ENCODE measurements at regions not wholly inside any gene's neighbourhood (a gene's known extent, or its start where the extent isn't known, plus 50 kb on each side); places are given as distances from the start of the nearest gene placed in this dataset.

- intact Hi-C loops (cut with DNase I; ENCODE audit: low total_unique reads), result no loop called here
- 68 to 83% (median 79%) methylated on average over 5 of the region's 5 CpGs for WGBS, 5 donors
- Histone ChIP-seq H3K27me3 (replicated peaks in 1 of 7) (peaks cover 0 to 26% (median 0%) of the 10 kb centered on the region in 7 donors), H3K27ac (no peak overlapping the region), H3K4me1 (peaks cover 0 to 6% (median 0%) of the 10 kb centered on the region in 6 donors), H3K4me3 (no peak overlapping the region), H3K9me3 (no peaks in the 10 kb centered on the region), H3K36me3 (no peaks in the 10 kb centered on the region)
- no peak for DNase-seq
- TF ChIP-seq POLR2AphosphoS5 (IDR thresholded peaks at IDR 0.05), result no peak
- no peak for TF ChIP-seq CTCF (IDR thresholded peaks at IDR 0.05 in 8 of 11, conservative IDR thresholded peaks at IDR 0.05 in 3 of 11)
- TF ChIP-seq POLR2A (IDR thresholded peaks at IDR 0.05), result no peak
These were observed 54.5 kb upstream of the CTNNA1 start for GRCh38 chr5:138698713-138699112.

- H3K36me3 ChIP-seq, result no peaks in the 10 kb centered on the region
- DNase-seq, result no peak
- H3K27me3 ChIP-seq (replicated peaks in 1 of 7), result peaks cover 0 to 18% (median 0%) of the 10 kb centered on the region in 7 donors
- no peaks in the 10 kb centered on the region for H3K9me3 ChIP-seq
- H3K4me3 ChIP-seq, result no peak overlapping the region
- peaks cover 0 to 6% (median 0%) of the 10 kb centered on the region in 6 donors for H3K4me1 ChIP-seq
- 82 to 93% (median 90%) methylated on average over 7 of the region's 7 CpGs for WGBS, 5 donors
- no peak overlapping the region for H3K27ac ChIP-seq
- intact Hi-C loops (cut with DNase I; ENCODE audit: low total_unique reads), result no loop called here
- TF ChIP-seq CTCF (IDR thresholded peaks at IDR 0.05 in 8 of 11, conservative IDR thresholded peaks at IDR 0.05 in 3 of 11) (no peak), POLR2A (IDR thresholded peaks at IDR 0.05) (no peak), POLR2AphosphoS5 (IDR thresholded peaks at IDR 0.05) (no peak)
These were observed 55.4 kb upstream of the CTNNA1 start for GRCh38 chr5:138697720-138698360.

- H3K4me1 ChIP-seq, result peaks cover 0 to 6% (median 0%) of the 10 kb centered on the region in 6 donors
- H3K9me3 ChIP-seq, result no peaks in the 10 kb centered on the region
- H3K4me3 ChIP-seq, result no peak overlapping the region
- DNase-seq, result no peak
- no peak for TF ChIP-seq CTCF (IDR thresholded peaks at IDR 0.05 in 8 of 11, conservative IDR thresholded peaks at IDR 0.05 in 3 of 11)
- WGBS, 5 donors, result 74 to 84% (median 78%) methylated on average over 5 to 6 of the region's 6 CpGs
- no peak overlapping the region for H3K27ac ChIP-seq
- H3K36me3 ChIP-seq, result no peaks in the 10 kb centered on the region
- peaks cover 0 to 18% (median 0%) of the 10 kb centered on the region in 7 donors for H3K27me3 ChIP-seq (replicated peaks in 1 of 7)
- intact Hi-C loops (cut with DNase I; ENCODE audit: low total_unique reads), result no loop called here
These were observed 56.7 kb upstream of the CTNNA1 start for GRCh38 chr5:138696501-138696900.

- no peak overlapping the region for H3K27ac ChIP-seq
- peaks cover 0 to 18% (median 0%) of the 10 kb centered on the region in 7 donors for H3K27me3 ChIP-seq (replicated peaks in 1 of 7)
- WGBS, 5 donors, result 78 to 92% (median 91%) methylated on average over 3 of the region's 3 CpGs
- intact Hi-C loops (cut with DNase I; ENCODE audit: low total_unique reads), result no loop called here
- DNase-seq, result no peak
- H3K4me3 ChIP-seq, result no peak overlapping the region
- H3K4me1 ChIP-seq, result peaks cover 0 to 6% (median 0%) of the 10 kb centered on the region in 6 donors
- H3K36me3 ChIP-seq, result no peaks in the 10 kb centered on the region
- no peaks in the 10 kb centered on the region for H3K9me3 ChIP-seq
- no peak for TF ChIP-seq POLR2AphosphoS5 (IDR thresholded peaks at IDR 0.05)
- no peak for TF ChIP-seq CTCF (IDR thresholded peaks at IDR 0.05 in 8 of 11, conservative IDR thresholded peaks at IDR 0.05 in 3 of 11)
- TF ChIP-seq POLR2A (IDR thresholded peaks at IDR 0.05), result no peak
These were observed 57.4 kb upstream of the CTNNA1 start for GRCh38 chr5:138695781-138696180.
